ENCODE measurements at regions not wholly inside any gene's neighbourhood (a gene's known extent, or its start where the extent isn't known, plus 50 kb on each side); places are given as distances from the start of the nearest gene placed in this dataset.

DNA sequence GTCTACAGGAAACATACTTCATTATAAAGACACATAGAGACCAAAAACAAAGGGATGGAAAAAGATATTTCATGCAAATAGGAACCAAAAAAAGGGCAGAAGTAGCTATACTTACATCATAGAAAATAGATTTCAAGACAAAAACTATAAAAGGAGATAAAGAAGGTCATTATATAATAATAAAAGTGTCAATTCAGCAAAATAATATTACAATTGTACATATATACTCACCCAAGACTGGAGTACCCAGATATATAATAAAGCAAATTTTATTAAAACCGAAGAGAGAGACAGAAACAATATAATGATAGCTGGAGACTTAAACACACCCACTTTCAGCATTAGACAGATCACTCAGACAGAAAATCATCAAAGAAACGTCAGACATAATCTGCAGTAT lies 546.3 kb downstream of the PRDM9 start:
- intact Hi-C loops (cut with micrococcal nuclease; ENCODE audit: unreplicated experiment) = no loop called here
- no TSS peak for BruUV-seq (replicated peaks)
- H3K4me1 ChIP-seq (ENCODE audit: insufficient read depth, low read length, poor library complexity, severe bottlenecking) = no peaks in the 10 kb centered on the region
- H4K20me1 ChIP-seq (ENCODE audit: insufficient read depth, low read length) = no peaks in the 10 kb centered on the region
- no peaks in the 10 kb centered on the region for H3K79me2 ChIP-seq (ENCODE audit: insufficient read depth, low read depth, low read length)
- H3K4me2 ChIP-seq (ENCODE audit: low read length) = no peak overlapping the region
- H3K9me3 ChIP-seq (ENCODE audit: low read length) = no peaks in the 10 kb centered on the region
- no peaks in the 10 kb centered on the region for H3K36me3 ChIP-seq (ENCODE audit: insufficient read depth, low read length)
- no peaks in the 10 kb centered on the region for H3K9me2 ChIP-seq (ENCODE audit: insufficient read depth, low read length)
- TF ChIP-seq EZH2phosphoT487 (IDR thresholded peaks at IDR 0.05; ENCODE audit: borderline replicate concordance, low read depth, low read length) = no peak
- TF ChIP-seq, protein P1, sequence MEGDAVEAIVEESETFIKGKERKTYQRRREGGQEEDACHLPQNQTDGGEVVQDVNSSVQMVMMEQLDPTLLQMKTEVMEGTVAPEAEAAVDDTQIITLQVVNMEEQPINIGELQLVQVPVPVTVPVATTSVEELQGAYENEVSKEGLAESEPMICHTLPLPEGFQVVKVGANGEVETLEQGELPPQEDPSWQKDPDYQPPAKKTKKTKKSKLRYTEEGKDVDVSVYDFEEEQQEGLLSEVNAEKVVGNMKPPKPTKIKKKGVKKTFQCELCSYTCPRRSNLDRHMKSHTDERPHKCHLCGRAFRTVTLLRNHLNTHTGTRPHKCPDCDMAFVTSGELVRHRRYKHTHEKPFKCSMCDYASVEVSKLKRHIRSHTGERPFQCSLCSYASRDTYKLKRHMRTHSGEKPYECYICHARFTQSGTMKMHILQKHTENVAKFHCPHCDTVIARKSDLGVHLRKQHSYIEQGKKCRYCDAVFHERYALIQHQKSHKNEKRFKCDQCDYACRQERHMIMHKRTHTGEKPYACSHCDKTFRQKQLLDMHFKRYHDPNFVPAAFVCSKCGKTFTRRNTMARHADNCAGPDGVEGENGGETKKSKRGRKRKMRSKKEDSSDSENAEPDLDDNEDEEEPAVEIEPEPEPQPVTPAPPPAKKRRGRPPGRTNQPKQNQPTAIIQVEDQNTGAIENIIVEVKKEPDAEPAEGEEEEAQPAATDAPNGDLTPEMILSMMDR (conservative IDR thresholded peaks at IDR 0.05; ENCODE audit: low read length) = no peak
- ChIA-PET POLR2A (interaction anchor here (0.6 kb wide), 1 partner anchor 18 kb away, joined by 3 read pairs; no protein-coding TSS in a partner anchor), CTCF (ENCODE audit: unreplicated experiment) (no interaction called here)
- H2AFZ ChIP-seq (ENCODE audit: low read length) = no peak overlapping the region
- H3K27ac ChIP-seq (ENCODE audit: low read depth, low read length, poor library complexity, severe bottlenecking) = no peak overlapping the region
- H3K4me3 ChIP-seq (ENCODE audit: low read depth, low read length, poor library complexity, severe bottlenecking) = no peak overlapping the region
- no peak for DNase-seq (ENCODE audit: low spot score)

- BruUV-seq (replicated peaks) = no TSS peak
- CTCF ChIA-PET (ENCODE audit: unreplicated experiment) = no interaction called here
- intact Hi-C loops (cut with micrococcal nuclease; ENCODE audit: unreplicated experiment) = no loop called here
Measured at GRCh38 chr5:24059006-24059405, 551.6 kb downstream of the PRDM9 start.

DNA sequence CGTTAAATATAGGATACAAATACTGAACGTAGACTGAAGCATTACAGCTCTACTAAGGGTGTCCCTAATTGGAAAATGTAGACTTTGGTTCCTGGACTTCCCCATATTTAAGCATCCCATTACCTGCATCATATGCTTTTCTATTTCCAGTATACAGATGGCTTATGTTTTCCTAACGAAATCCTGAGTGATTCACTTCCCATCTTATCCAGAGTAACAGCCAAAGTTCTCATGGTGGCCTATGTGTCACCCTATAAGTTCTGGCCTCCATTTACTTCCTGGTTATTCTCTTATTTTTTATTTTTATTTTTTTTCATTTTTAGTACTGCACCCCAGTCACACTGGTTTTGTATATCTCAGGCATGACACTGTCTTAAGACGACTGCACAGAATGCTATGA lies 552.3 kb downstream of the PRDM9 start:
- no peak for TF ChIP-seq EZH2phosphoT487 (IDR thresholded peaks at IDR 0.05; ENCODE audit: borderline replicate concordance, low read depth, low read length)
- TF ChIP-seq, protein P1 (conservative IDR thresholded peaks at IDR 0.05; ENCODE audit: low read length) = no peak
- Histone ChIP-seq H3K9me2 (ENCODE audit: insufficient read depth, low read length) (no peaks in the 10 kb centered on the region), H3K4me2 (ENCODE audit: low read length) (no peak overlapping the region), H3K27ac (ENCODE audit: low read depth, low read length, poor library complexity, severe bottlenecking) (no peak overlapping the region), H3K4me1 (ENCODE audit: insufficient read depth, low read length, poor library complexity, severe bottlenecking) (no peaks in the 10 kb centered on the region), H3K79me2 (ENCODE audit: insufficient read depth, low read depth, low read length) (no peaks in the 10 kb centered on the region), H2AFZ (ENCODE audit: low read length) (no peak overlapping the region), H4K20me1 (ENCODE audit: insufficient read depth, low read length) (no peaks in the 10 kb centered on the region), H3K36me3 (ENCODE audit: insufficient read depth, low read length) (no peaks in the 10 kb centered on the region), H3K4me3 (ENCODE audit: low read depth, low read length, poor library complexity, severe bottlenecking) (no peak overlapping the region), H3K9me3 (ENCODE audit: low read length) (no peaks in the 10 kb centered on the region)
- intact Hi-C loops (cut with micrococcal nuclease; ENCODE audit: unreplicated experiment) = no loop called here
- CTCF ChIA-PET (ENCODE audit: unreplicated experiment) = no interaction called here
- POLR2A ChIA-PET = no interaction called here
- DNase-seq (ENCODE audit: low spot score) = no peak
- BruUV-seq (replicated peaks) = no TSS peak

More at GRCh38 chr5:24059006-24059405, 551.6 kb downstream of the PRDM9 start:
- Histone ChIP-seq H3K9me2 (ENCODE audit: insufficient read depth, low read length) (no peaks in the 10 kb centered on the region), H3K4me2 (ENCODE audit: low read length) (no peak overlapping the region), H3K4me1 (ENCODE audit: insufficient read depth, low read length, poor library complexity, severe bottlenecking) (no peaks in the 10 kb centered on the region), H3K9me3 (ENCODE audit: low read length) (no peaks in the 10 kb centered on the region), H3K36me3 (ENCODE audit: insufficient read depth, low read length) (no peaks in the 10 kb centered on the region), H3K4me3 (ENCODE audit: low read depth, low read length, poor library complexity, severe bottlenecking) (no peak overlapping the region), H2AFZ (ENCODE audit: low read length) (no peak overlapping the region), H4K20me1 (ENCODE audit: insufficient read depth, low read length) (no peaks in the 10 kb centered on the region), H3K79me2 (ENCODE audit: insufficient read depth, low read depth, low read length) (no peaks in the 10 kb centered on the region), H3K27ac (ENCODE audit: low read depth, low read length, poor library complexity, severe bottlenecking) (no peak overlapping the region)
- TF ChIP-seq, protein P1 (conservative IDR thresholded peaks at IDR 0.05; ENCODE audit: low read length) = no peak
- no peak for DNase-seq (ENCODE audit: low spot score)
- POLR2A ChIA-PET = no interaction called here

Data from OCI-LY7 (cell line).